ENCODE measurements at regions not wholly inside any gene's neighbourhood (a gene's known extent, or its start where the extent isn't known, plus 50 kb on each side); places are given as distances from the start of the nearest gene placed in this dataset.

DNA sequence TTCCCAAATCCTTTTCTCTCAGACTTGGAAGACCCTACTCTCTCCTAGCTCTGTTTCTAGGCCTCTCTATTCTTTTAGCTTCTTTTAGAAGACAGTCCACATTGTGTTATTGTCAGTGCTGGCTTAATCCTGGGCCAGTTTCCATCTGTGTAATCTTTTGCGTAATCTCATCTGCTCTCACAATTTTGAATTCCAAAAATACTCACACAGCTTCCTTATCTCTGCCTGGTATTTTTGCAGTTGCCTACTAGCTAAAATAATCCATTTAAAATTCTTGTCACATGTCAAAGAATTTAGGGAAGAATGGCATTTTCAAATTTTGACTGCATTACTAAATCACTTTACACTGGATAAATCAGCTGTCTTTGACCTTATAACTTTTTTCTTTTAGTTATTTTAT lies 200.6 kb upstream of the MEX3C start:
- DNase-seq (ENCODE audit: low read depth in 2 of 2), result peak in 1 of 2 donors; percentile 7

DNA sequence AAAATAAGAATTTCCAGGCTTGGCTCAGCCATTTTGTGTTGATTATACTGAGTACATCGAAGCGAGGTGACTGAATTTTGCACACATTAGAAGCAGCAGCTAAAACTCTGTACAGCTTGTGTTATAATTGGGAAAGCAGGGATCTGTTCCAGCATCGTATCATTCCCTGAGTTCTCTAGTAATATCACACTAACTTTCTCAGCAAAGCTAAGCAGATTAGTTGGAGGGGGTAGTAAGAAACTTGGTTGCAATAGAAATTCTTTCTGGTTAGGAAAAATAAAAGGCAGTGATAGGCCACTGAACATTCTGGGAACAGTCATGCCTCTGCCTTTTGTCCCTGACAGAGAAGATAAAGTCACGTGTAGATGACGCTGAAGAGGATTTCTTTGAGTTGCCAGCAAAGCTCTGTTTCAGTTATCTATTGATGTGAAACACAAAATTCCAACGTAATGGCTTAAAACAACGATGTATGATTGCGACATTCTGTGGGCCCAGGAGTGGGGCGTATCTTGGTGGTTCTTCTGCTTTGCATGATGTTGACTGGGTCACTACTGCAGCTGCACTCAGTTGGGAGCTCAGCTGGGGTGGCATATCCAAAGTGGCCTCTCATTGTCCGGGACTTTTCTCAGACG lies 202.1 kb upstream of the MEX3C start:
- no peak for DNase-seq (ENCODE audit: low read depth in 2 of 2)

DNA sequence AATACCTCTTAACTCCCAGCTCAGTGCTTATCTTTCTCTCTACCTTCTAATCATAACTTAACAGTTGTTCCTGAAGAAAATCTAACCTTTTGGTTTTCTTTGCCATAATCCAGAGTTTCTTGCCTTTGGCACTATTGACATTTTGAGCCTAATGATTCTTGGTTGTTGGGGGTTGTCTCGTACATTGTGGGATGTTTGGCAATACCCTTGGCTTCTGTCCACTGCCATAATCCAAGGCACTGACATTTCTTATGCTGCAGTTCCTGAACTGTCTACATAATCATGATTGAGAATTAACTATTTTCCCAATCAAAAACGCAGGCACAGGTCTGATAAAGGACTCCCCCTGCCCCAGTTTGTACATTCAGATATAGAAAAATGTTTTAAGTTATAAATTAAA lies 203.2 kb upstream of the MEX3C start:
- DNase-seq (ENCODE audit: low read depth in 2 of 2), result no peak

DNA sequence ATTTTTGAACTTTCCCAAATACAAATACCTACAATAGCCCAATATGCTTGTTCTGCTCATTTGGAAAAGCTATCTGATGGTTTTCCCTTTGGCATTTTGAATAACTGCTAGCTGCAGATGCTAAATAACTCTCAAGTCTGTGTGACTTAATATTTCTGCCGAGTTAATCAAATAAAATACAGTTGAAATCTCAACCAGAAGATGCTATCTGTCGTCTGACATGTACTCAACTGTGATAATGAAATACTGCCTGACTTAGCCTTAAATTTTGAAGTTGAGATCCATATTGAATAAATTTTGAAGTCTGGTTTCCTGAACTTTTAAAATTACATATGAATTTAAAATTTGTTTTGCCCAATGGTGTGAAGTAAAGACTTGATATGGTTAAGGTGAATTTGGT lies 204.4 kb upstream of the MEX3C start:
- DNase-seq (ENCODE audit: low read depth in 2 of 2), result no peak

DNA sequence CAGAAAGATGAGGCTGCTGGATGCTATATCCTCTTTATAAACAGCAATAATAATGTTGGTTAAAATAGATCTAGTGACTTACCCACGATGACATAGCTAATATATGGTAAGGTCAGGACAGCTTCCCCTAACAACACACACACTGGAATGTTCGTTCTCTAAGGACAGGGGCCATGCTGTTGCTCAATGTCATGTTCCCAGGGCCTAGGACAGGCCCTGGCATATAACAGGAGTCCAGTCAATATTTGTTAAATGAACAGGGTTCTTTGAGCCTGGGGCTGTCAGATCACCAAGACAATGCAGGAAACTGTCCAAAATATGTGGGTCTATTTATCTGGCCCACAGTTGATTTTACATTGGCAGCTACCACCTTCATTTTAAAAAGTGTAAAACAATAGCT lies 207.1 kb upstream of the MEX3C start:
- DNase-seq (ENCODE audit: low read depth in 2 of 2), result no peak

DNA sequence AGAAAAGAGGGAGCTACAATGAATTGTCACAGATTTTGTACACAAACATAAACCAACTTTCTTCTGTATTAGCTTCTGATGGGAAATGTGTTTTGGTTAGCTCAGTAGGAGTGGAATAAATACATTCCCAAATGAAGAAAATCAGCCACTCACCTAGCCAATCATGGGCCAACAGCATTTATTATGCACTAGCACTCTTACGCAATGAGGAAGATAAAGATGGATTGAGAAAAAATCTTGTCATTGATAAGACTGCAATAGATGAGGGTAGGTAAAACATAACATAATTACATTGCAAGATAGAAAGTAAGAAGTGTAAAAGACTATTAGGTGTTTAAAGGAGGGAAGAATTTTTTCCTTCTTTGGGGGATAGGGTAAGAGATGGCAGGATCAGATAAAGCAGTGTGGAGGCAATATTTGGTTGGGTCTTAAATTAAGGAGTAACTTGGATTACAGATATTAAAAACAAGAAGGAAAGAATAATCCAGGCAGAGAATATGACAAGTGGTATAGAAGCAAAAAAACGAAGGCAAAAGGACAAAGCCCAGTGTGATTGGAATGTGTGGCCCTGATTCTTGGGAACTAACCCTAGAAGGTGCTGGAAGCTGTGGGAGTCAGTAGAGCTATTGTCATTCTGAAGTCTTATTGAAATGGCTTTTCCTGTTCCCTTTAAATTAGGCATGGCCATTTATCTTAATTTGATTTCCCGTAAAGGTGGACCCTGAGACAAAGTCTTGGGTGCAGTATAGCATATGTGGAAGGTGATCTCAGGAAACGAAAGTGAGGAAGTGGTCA lies 208.4 kb upstream of the MEX3C start:
- no peak for DNase-seq (ENCODE audit: low read depth in 2 of 2)

DNA sequence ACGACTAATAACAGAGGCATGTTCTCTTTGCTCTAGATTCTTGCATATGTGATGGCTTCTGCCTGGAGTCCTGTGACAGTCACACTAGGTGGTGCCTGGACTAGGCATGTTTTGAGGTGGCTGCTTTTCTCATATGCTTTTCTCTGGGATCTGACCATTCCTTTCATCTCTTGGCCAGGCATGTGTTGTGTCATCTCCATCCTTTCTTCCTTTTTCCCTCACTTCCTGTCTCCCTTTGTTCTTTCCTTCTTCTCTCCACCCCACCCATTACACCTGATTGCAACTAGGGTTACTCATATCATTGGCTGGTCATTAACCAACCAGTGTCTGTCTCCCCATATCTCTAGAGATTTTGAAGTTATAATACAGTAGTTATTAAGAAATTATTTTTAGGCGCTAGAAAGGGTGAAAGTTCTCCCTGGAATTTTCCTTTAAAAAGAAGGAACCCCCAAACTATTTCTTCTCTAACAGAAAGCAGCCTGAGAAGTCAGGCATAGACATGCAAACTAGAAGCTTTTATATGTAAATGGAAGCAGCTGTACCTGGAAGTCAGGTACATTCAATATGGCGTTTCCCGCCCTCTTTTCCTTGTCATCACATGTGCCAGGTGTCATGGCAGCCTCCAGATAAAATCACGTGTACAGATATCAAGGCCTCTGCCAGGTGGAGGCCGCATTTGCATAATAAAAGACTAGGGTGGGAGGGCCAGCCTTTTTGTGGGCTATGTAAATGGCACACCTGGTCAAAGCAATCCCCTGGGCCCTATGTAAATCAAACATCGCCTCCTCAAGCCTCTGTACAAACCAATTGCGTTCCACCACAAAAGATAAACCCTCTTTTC lies 220.4 kb upstream of the MEX3C start:
- DNase-seq (ENCODE audit: low read depth in 2 of 2), result no peak

DNA sequence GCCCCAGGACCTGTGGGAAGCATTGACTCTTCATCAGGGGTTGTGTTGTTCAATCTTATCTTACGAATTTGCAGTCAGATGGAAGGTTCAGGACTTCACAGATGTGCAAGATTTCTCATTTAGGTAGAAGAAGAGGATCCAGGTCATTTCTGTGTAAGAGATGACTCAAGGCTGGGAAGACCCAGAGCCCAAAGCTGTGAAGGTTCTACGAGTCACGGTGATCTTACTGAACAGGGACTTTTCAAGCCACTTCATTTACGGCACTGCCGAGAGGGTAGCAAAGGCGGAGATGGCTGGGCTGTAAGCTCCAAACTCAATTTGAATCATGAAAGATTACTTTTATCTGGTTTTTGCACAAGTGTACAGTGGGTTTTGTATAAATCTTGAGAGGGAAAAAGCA lies 228.0 kb upstream of the MEX3C start:
- no peak for DNase-seq (ENCODE audit: low read depth in 2 of 2)

DNA sequence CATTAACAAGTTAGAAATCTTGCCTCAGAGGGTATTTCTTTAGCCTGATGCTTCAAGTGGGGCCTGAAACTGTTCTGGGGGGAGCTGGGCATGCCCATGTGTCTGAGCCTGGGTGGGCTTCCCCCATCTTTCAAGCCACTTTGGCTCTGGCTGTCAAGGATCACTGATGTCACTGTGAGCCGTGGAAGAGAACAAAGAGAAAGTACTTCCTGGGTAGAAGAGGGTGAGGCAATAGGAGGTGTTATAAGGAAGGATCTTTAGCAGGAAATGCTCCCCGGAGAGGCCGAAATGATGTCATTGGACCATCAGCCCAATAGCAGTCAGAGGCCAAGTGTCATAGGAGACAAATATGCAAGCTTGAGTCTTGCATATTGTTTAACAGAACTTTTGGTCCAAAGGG lies 228.4 kb upstream of the MEX3C start:
- DNase-seq (ENCODE audit: low read depth in 2 of 2), result no peak

DNA sequence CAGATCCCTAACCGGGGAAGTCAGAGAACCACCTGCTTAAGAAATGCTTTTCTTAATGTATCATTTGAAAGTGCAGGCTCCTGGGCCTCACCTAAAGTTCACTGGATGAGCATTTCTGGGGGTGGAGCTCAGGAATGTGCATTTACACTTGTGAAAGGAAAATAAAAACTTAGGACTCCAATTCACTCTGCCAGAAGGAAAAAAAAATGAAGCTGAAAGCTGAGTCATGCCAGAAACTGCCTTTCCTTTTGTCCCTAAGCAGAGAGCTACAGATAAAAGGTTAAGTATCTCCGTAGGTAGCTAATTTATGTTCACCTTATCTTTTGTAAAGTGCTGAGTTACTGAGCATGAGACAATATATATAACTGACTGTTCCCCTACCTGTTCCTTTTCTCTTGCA lies 229.5 kb upstream of the MEX3C start:
- DNase-seq (ENCODE audit: low read depth in 2 of 2), result no peak

DNA sequence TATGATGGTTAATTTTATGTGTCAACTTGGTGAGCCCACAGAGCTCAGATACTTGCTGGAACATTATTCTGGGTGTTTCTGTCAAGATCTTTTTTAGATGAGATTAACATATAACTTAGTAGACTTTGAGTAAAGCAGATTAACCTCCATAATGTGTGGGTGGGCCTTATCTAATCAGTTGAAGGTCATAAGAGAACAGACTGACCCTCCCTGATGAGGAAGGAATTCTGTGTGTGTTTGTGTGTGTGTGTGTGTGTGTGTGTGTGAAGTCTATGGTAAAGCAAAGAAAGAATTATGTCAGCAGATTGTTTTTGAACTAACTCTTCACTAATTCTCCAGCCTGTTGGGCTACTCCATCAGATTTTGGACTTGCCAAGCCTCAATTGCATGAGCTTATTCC lies 232.2 kb upstream of the MEX3C start:
- DNase-seq (ENCODE audit: low read depth in 2 of 2), result no peak

DNA sequence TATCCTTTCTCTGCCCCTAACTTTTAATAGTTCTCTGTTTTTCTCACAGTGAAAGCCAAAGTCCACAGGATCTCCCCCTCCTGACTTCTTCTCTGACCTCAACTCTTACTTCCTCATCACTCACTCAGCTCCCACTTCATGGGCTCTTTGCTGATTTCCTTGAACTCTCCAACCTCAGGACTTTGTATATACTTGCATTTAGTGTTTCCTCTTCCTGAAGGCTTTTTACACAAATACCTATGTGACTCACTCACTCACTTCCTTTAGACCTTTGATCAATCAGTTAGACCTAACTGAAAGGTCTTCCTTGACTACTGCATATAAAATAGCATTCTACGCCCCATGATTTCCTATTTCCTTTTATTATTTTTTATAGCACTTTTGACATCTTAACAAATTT lies 233.1 kb upstream of the MEX3C start:
- no peak for DNase-seq (ENCODE audit: low read depth in 2 of 2)

DNA sequence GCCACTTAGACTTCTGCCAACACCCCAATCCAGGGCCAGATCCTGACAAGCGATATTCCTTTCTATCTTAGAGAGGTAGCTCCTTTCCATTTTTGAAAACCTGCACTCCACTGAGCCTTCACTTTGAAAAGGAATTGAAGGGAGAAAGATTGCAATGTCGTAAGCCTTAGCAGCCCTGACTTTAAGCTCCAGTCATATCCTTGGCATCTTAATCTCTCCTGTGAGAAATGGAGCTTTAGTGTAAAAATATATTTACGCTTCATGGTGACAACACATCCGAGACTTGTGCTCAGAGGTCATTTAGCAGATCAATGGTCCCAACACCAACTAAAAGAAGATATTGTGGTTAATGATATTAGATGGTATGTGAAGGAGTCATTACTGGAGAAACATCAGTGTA lies 235.8 kb upstream of the MEX3C start:
- no peak for DNase-seq (ENCODE audit: low read depth in 2 of 2)

DNA sequence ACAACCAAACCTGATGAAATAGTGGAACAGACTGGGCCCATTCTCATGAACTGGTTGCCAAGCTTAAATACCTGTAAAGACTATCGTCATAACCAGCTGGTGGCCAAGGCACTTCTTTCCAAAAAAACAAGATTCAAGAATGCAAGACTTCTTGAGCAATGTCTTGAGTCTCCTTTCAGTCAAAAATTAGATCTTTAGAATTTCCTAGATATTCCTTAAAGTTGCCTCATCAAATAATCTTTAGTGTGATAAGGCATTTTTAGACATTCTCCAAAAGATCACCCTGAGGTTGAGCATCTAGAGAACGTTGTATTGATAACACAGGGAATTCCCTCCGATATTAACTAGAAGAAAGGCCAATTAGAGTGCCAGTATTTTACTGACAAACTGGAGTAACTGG lies 236.4 kb upstream of the MEX3C start:
- DNase-seq (ENCODE audit: low read depth in 2 of 2), result no peak

DNA sequence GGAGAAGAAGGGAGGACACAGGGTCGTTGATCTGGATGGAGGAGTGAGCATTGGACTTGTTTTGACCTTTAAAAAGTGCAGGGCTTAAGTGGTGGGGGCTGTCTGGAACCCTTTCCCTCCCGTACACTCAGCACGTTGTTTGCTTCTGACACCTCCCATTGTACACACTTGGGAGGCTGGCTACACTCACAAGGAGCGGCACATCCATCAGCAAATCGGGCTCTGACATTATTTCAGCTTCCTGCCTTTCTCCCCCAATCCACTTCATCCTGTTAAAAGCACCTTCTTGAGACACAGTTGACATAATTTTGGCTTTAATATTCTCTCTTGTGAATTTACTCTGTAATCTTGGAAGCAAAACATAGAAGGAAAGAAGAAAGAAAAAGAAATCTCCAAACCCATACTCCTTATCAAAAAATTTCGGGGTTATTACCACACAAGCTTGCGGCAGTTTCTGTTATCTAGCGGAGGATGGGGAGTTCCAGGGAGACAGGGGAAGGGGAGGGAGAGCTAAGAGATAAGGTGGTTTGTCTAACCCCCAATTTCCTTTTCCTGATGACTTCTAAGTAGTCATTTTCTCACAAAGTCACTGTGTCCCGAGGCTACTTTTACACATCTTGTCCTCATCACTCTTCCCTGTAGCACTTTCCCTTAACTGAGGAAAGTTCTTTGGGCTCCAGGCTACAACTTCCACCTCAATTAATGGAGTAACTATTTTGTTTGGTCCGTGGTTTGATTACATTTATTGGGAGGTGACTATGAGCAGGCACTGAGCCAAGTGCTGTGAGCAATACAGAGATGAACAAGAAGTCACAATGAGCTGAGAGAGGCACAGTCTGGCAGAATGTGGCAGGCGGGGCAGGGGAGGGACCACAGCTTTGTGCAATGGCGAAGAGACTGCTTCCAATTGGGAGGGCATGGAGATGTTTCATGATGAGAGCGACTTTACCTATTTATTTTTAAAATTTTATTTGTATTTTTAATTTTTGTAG lies 240.1 kb upstream of the MEX3C start:
- DNase-seq (ENCODE audit: low read depth in 2 of 2), result no peak

DNA sequence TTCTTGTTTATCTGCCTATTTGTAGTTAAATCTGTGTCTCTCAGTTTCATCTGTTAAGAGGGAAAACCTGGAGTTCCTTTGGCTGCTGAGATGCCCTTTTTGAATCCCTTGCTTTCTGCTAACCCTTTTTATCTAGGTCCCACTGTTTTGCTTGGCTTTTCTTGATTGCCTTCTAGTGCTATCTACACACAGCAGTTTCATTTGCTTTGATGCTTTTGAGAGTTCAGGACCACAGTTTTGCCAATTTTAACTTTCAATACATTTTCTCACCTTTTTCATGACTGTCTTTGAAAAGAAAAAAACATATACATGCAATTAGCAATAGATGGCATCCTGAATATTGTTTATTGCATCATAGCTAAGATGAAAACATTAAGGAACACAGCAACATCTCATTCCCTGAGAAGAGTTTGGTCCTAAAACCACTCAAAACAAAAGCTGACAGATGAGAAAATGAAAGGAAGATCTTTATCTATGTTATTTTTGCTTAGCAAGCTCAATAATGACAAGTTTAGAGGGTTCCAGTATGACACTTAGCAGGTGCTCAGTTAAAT lies 241.4 kb upstream of the MEX3C start:
- DNase-seq (ENCODE audit: low read depth in 2 of 2), result no peak

DNA sequence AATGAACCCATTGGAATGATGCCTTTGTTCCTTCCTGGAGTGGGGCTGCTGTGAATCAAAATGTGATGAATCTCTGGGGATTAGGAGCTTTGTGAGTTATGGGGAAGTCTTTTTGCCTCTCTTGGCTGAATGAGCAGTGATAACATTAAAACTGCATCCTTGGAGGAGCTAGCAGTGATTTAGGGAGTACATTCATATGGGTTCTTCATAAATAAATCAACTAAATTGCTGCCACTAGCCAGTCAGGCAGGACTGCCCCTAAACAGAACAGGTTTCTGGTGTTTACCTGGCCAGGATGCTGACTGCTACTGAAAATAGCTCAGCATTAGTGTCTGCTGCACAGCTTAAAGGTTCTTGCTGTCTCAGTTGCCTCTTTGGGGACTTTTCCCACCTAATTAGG lies 244.5 kb upstream of the MEX3C start:
- no peak for DNase-seq (ENCODE audit: low read depth in 2 of 2)

DNA sequence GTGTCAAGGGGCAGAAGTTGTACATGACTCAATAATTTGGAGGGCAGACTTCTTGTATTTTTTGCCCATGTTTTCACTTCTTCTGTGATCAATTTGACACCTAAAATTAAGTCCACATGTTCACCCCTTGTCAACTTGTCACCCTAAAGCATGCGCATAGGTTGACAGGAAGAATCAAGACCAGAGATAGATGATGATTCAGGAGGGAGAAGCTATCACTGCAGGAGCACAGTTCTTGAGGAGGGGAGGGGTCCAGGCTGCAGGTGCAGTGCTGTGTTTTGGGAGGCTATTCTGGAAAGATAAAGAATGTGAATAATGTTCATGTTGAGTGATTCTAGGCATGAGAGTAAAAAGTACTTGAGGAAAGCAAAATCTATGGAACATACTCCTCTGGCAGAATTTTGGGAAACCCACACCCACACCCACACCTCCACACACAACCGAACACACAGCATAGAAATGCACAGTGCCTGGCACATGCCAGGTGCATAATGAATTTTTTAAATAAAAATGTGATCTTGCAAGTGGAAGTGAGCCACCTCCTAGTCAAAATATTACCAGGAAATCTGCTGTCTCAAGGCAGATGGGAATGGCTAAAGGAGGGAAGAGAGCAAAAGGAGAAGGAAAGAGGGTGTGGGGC lies 249.2 kb upstream of the MEX3C start:
- no peak for DNase-seq (ENCODE audit: low read depth in 2 of 2)

DNA sequence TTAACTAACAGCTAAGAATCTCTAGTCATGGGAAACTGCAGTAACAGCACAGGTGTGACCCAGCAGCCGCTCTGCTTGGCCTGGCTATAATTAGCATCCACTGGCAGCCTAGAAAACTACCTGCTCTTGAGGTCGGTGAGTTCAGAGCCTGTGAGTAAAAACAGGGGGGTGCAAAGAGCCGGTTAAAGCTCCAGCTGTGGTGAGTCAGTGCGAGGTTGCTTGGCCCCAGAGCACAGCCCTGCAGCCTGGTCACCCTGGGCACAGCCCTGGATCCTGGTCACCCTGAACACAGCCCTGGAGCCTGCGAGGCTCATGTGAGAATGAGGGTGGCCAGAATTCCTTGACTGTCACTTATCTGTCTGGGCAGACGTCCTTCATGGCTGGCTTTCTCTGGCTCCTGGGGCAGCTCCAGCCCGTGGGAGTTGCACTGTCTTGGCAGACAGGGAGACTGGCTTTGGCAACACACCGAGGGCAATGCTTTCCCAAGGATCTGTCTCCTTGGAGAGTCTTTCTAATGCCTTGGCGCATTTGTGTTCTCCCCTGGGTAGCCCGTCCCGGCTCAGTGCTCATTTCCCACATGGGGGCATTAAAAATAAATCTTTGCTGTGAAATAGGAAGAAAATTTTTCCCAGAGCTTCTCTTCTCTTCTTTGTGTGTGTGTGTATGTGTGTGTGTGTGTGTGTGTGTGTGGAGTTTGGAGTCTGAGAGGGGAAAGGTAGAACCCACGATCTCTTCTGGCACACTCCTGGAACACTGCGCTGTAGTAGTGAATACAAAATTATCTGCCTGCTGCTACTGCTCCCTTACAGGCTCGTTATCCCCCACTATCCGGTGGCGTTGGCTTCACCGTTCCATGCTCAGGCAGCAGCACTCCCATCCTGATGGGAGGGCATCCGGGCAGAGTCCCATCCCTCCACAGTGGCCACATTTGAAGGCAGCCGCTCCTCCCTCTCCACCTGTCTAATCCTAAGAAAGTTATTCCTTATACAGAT lies 250.2 kb upstream of the MEX3C start:
- DNase-seq (ENCODE audit: low read depth in 2 of 2), result no peak

All from lung microvascular endothelial cell (primary cell).